ENCODE measurements at regions not wholly inside any gene's neighbourhood (a gene's known extent, or its start where the extent isn't known, plus 50 kb on each side); places are given as distances from the start of the nearest gene placed in this dataset.

GRCh38 chr10:30686708-30687107, 57.2 kb upstream of the LYZL2 start:
- H3K4me3 ChIP-seq (ENCODE audit: extremely low read depth in 1 of 4, insufficient read depth in 2 of 4, low read depth in 3 of 4, low read length in 4 of 4), result no peak overlapping the region
- H3K36me3 ChIP-seq (ENCODE audit: control insufficient read depth in 2 of 4, insufficient read depth in 4 of 4, low read length in 3 of 4), result no peaks in the 10 kb centered on the region
- H3K23ac ChIP-seq (ENCODE audit: insufficient read length), result no peak overlapping the region
- DNase-seq (ENCODE audit: low read depth in 1 of 2, low spot score in 2 of 2), result no peak
- no peak overlapping the region for H4K8ac ChIP-seq (ENCODE audit: extremely low read depth, insufficient read depth, low read length)
- WGBS, 2 experiments (ENCODE audit: extremely low coverage in 1 of 2, insufficient coverage in 1 of 2, insufficient read length in 1 of 2, insufficient replicate concordance in 2 of 2, low coverage in 1 of 2, low lambda C conversion rate in 2 of 2, missing lambda C conversion rate in 1 of 2), result 92% methylated on average over 3 of the region's 3 CpGs; no CpG with 5 or more reads in 1 of the 2 experiments
- no peak overlapping the region for H2BK120ac ChIP-seq (replicated peaks; ENCODE audit: low read depth, low read length)
- H3K4me1 ChIP-seq (replicated peaks in 1 of 4; ENCODE audit: control insufficient read depth in 3 of 4, insufficient read depth in 4 of 4, low read length in 3 of 4), result peaks cover 0 to 2% (median 0%) of the 10 kb centered on the region in 4 experiments; a peak in 1 of 7 replicates
- H3K18ac ChIP-seq (ENCODE audit: extremely low read depth, low read length), result no peak overlapping the region
- H3K27me3 ChIP-seq (replicated peaks in 1 of 4; ENCODE audit: control insufficient read depth in 3 of 4, extremely low read depth in 1 of 4, insufficient read depth in 3 of 4, low read length in 3 of 4), result no peaks in the 10 kb centered on the region
- no peak overlapping the region for H4K91ac ChIP-seq (replicated peaks; ENCODE audit: insufficient read length, low read length)
- no peaks in the 10 kb centered on the region for H3K79me2 ChIP-seq (ENCODE audit: control insufficient read depth in 1 of 2, insufficient read depth in 2 of 2, low read length in 2 of 2)
- H2BK20ac ChIP-seq (ENCODE audit: low read length), result no peak overlapping the region
- ChIA-PET CTCF (ENCODE audit: partially characterized antibody) (interaction anchor here (1.1 to 3.6 kb wide), 8 partner anchors 9 to 103 kb away, joined by 3 to 12 read pairs (median 7); no protein-coding TSS in a partner anchor), POLR2A (ENCODE audit: partially characterized antibody) (no interaction called here)
- no peaks in the 10 kb centered on the region for H4K20me1 ChIP-seq (replicated peaks in 1 of 2; ENCODE audit: control insufficient read depth in 1 of 2, insufficient read depth in 2 of 2, low read length in 2 of 2)
- no peak overlapping the region for H2AFZ ChIP-seq (ENCODE audit: low read length)
- H2AK5ac ChIP-seq (ENCODE audit: low read depth, low read length), result no peak overlapping the region
- H3K9ac ChIP-seq (replicated peaks in 1 of 4; ENCODE audit: extremely low read depth in 1 of 4, low read depth in 3 of 4, low read length in 3 of 4), result no peak overlapping the region
- no peak overlapping the region for H4K5ac ChIP-seq (ENCODE audit: insufficient read length, low read depth, low read length)
- no peak overlapping the region for H3K4me2 ChIP-seq (ENCODE audit: insufficient read depth in 1 of 2, low read depth in 2 of 2, low read length in 2 of 2)
- H2BK5ac ChIP-seq (ENCODE audit: low read depth, low read length), result no peak overlapping the region
- TF ChIP-seq YY1 (IDR thresholded peaks at IDR 0.05; ENCODE audit: low read depth, low read length) (no peak), CEBPB (IDR thresholded peaks at IDR 0.05; ENCODE audit: low read depth, low read length) (no peak), JUN (IDR thresholded peaks at IDR 0.05; ENCODE audit: low read depth, low read length) (no peak), BCL11A (IDR thresholded peaks at IDR 0.05; ENCODE audit: low read depth in 2 of 2, low read length in 2 of 2) (no peak), SIX5 (IDR thresholded peaks at IDR 0.05; ENCODE audit: low read depth, low read length) (no peak), SP1 (IDR thresholded peaks at IDR 0.05; ENCODE audit: low read depth, low read length) (no peak), RNF2 (IDR thresholded peaks at IDR 0.05; ENCODE audit: borderline replicate concordance, low read depth, low read length, missing control alignments, poor library complexity, severe bottlenecking) (no peak), FOSL1 (IDR thresholded peaks at IDR 0.05; ENCODE audit: insufficient read depth, low read depth, low read length) (no peak)
- no peak overlapping the region for H3K56ac ChIP-seq (replicated peaks; ENCODE audit: insufficient read length, low read depth, low read length)
- H3K14ac ChIP-seq (ENCODE audit: insufficient read length), result no peak overlapping the region
- no peak overlapping the region for H3K4ac ChIP-seq (replicated peaks; ENCODE audit: insufficient read length, low read depth, low read length)
- H2BK12ac ChIP-seq (ENCODE audit: low read depth, low read length), result no peak overlapping the region
- FAIRE-seq, result no peak
- H2BK15ac ChIP-seq (ENCODE audit: low read length), result no peak overlapping the region
- H3K79me1 ChIP-seq (ENCODE audit: low read depth, low read length), result no peaks in the 10 kb centered on the region
- H3K27ac ChIP-seq (ENCODE audit: low read depth, low read length), result no peak overlapping the region
- H3K9me3 ChIP-seq (ENCODE audit: insufficient read depth in 2 of 2, low read depth in 1 of 2, low read length in 1 of 2), result no peaks in the 10 kb centered on the region
- no peaks in the 10 kb centered on the region; the same call in 1 of the 2 replicates for H3K23me2 ChIP-seq (ENCODE audit: low read depth, low read length)

All from H1 (cell line).